GM19035 (cell line): ENCODE measurements at regions not wholly inside any gene's neighbourhood (a gene's known extent, or its start where the extent isn't known, plus 50 kb on each side); places are given as distances from the start of the nearest gene placed in this dataset.

Source experiments
- ATAC-seq: cut with Tn5 transposase; IDR thresholded peaks from one replicate; pipeline ENCODE4 v1.9.1; 2021; ENCODE audit not compliant: unreplicated experiment

DNA sequence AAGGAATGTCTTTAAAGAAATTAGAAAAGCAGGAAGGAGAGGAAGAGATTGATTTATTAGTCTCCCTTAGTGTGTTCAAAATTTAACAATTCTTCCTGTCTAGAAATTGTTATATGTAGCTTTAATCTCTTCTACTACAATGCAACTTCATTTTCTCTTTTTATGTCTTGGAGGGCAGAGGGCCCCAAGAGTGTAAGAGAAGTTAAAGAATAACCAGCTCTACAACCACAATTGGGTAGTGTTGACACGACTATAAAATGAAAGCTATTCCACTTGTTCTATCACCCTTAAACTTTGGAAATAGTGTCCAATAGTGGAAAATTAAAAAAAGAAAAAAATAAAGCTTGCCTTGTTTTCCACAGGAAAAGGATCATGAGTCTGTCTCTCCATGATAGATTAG lies 82.6 kb upstream of the DPYD start:
- ATAC-seq = no peak

DNA sequence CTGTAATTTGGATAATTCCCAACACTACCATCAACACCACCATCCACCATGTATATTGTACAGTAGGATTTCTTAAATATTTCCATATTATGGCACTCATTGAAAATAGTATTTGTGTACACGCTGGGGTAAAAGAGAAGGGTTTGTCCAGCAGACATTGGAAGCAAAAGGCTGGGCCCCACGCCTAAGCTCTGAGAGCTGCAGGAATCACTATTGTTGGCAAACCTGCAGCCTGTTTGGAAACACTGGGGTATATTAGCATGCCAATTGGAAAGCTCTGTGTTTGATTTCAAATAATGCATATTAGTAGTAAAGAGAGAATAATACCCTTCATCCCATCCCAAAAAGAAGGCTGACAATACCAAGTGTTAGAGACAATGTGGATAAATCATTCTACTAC lies 81.5 kb upstream of the DPYD start:
- no peak for ATAC-seq

DNA sequence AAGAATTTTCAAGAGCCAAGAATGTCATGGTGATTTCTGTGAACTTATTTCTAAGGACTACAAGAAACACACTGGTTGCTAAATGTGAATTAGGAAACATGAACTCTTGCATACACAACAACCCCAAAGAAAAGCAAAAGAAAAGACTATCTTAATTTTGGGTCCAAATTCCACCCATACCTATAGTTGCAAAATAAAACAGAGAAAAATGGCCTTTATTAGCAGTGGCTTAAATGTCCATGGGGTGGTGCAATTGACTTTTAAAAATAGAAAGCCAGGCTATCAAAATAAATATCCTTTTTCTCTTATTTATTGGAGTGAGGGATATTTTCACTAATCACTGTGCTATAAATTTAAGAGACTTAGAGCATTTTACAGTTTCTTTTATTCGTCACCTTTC lies 80.9 kb upstream of the DPYD start:
- ATAC-seq = no peak

DNA sequence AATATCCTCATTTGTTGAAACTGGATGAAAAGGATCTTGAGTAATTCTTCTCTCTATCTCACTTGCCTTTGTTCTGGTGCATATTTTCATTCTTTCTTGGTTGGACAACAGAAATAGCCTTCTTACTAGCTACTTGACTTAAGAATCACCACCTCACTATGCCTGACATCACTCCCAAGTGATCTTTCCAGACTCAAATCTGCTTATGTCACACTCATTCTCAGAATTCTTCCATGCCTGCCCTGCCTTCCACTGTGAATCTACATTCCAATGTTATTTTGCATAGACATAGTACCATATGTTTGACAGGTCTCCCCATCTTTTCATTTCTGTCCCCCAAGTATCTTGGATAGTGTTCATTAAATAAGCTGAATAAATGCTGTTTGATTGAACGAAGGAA lies 78.5 kb upstream of the DPYD start:
- ATAC-seq = no peak

DNA sequence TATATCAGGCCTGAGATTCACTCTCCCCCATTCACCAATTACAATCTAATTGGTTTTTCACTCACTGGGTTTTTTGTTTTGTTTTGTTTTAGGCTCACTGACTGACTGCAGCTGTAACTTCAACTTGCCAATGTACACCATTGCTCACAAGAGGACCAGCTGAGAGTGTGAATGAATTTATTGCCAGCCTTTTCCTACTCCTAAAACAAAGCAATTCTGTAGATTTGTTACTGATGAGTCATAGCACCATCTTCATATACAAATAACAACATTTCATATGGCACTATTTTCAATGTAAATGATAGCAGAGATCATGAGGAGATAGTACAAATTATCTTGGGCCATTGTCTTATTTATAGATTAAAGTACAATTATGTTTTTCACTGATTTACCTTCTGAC lies 76.0 kb upstream of the DPYD start:
- ATAC-seq = no peak

DNA sequence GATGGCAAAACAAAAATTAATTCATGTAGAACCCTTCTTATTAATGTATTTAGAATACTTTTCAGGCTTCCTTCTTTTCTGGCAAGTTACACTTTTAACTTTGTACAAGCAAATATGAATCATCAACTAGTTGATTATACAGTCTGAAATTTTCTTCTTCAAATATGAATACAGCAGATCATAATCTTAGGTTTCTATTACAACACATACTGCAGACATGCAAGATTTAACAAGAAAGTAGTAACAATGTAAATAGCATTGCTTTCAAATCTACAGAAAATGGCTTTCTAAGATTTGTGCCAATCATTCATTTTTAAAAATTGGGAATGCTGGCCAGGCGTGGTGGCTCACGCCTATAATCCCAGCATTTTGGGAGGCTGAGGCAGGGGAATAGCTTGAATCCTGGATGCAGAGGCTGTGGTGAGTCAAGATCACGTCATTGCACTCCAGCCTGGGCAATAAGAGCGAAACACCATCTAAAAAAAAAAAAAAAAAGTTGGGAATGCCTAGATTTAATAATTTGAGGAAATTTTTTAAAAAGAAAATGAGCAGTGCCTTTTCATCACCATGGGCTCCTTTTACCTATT lies 68.4 kb upstream of the DPYD start:
- ATAC-seq = no peak

DNA sequence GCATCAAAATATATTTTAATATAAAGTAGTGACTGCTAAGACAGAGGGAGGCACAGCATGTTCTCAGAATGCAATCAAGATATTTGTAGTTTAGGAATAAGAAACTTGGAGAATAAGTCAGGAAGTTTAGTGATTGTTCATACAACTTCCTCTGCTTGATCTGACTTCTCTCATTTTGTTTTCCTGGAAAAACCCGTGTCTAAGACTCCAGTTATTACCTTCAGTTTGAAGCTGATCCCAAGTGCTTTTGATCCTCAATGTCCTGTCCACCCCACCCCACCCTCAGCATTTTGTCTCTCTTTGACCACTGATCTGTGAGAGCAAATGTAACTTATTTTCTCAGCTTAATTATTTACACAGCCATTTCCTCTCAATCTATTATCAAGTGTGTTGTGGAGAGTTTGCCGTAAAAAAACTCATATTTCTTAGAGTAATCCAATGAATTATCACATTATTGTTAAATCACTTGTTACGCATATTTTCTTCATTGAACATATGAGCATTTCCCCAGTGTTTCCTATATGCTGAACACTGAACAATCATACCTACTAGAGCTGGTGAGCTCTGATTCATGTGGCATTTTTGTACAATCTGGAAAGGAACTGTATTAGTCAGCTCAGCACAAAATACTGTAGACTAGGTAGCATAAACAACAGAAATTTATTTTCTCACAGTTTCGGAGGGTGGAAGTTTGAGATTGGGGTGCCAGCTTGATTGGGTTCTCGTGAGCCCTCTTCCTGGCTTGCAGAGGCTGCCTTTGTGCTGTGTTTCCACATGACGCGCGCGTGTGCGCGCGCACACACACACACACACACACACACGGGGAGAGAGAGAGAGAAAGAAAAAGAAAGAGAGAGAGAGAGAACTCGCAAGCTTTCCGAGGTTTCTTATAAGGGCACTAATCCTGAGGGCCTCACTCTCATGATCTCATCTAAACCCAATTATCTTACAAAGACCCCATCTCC lies 65.5 kb upstream of the DPYD start:
- ATAC-seq = no peak

DNA sequence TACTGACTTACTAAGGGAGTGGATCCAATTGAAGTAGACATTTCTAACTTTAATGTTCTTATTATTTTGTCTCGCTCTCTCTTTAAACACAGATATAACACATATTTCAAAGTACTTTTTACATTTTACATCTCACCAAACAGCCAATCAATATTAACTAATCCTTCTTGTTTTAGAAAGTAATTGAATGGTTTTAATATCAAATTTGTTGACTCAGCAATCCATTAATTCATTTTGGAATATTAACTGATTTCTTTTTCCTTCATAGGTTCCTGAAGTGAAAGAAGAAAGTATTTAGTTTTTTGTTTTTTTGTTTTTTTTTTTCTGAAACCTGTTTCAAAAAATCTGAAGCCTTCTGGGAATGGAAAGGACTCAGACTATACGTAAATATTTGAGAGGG lies 62.3 kb upstream of the DPYD start:
- no peak for ATAC-seq

DNA sequence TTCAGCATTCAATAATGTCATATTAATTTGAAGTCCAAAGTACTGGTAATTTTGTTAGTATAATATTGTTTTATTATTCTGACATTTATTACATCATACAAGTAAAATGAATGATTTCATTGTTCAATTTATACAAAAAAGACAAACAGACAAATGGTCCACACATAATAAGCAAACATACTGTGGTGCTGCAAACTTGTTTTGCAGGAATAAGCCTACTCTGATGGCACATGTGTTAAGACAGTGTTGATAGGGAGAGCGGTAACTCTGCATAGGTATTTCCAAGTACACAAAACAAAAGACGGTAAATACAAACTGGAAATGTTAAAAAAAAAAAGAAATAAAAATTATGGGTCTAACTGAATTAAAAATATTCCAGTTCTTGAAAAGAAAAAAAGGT lies 59.7 kb upstream of the DPYD start:
- ATAC-seq = no peak

DNA sequence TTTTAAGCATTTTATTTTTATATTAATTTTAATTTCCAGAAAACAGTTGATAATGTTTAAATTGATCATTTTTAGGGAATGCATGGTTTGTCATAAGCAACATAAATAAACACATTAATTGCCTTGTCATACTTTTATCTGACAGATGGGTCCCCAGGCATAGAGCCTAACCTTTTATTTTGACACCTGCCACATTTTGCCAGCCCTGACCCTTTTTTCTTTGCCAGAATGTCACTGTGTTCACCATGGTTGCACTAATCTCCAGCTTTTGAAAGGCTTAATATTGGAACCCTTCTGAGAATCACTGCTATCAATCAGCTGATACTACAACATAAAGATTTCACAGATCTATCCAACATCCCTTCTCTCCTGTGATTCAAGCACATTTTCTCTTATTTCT lies 56.0 kb upstream of the DPYD start:
- no peak for ATAC-seq
